ENCODE measurements at regions not wholly inside any gene's neighbourhood (a gene's known extent, or its start where the extent isn't known, plus 50 kb on each side); places are given as distances from the start of the nearest gene placed in this dataset.

- TF ChIP-seq CTCF (conservative IDR thresholded peaks at IDR 0.05; ENCODE audit: low read depth in 2 of 2) (no peak), POLR2AphosphoS5 (IDR thresholded peaks at IDR 0.05; ENCODE audit: low read depth) (no peak)
These were observed 342.7 kb downstream of the TBC1D4 start for GRCh38 chr13:75139291-75139690.
